Prostate gland (tissue), 2 donors: ENCODE measurements at regions not wholly inside any gene's neighbourhood (a gene's known extent, or its start where the extent isn't known, plus 50 kb on each side); places are given as distances from the start of the nearest gene placed in this dataset.

Experiments used
- DNase-seq: peaks from one replicate; pipeline ENCODE4 v3.0.0-alpha.2; 2019; ENCODE audit warnings: low spot score
- H3K27ac ChIP-seq, 2 donors: fragments of 200-600 bp; sonication (generic); 2 replicates each; pipeline ENCODE4 v1.5.1; 2017 to 2019
- H3K27me3 ChIP-seq: fragments of 200-600 bp; sonication (generic); replicated peaks from 2 replicates; pipeline ENCODE4 v1.5.1; 2019; ENCODE audit not compliant: insufficient read depth
- H3K36me3 ChIP-seq, 2 donors: fragments of 200-600 bp; sonication (generic); 1 replicate in 1 of 2; 2 replicates in 1 of 2; pipeline versions ENCODE4 v1.5.1 to v1.8.1; 2017 to 2019
- H3K4me1 ChIP-seq: fragments of 200-600 bp; sonication (generic); replicated peaks from 2 replicates; pipeline ENCODE4 v1.5.1; 2019
- H3K4me3 ChIP-seq, 2 donors: fragments of 200-600 bp; sonication (generic); 2 replicates each; pipeline ENCODE4 v1.5.1; 2017 to 2019
- H3K9me3 ChIP-seq: fragments of 200-600 bp; sonication (generic); 2 replicates; pipeline ENCODE4 v1.5.1; 2017
- CTCF ChIP-seq, 4 experiments: fragments of 200-600 bp in 2 of 4; fragments of 450-650 bp in 2 of 4; sonication (generic) in 2 of 4; IDR thresholded peaks; 1 replicate in 3 of 4; 2 replicates in 1 of 4; pipeline ENCODE4 v1.5.1; 2016 to 2019; ENCODE audit warnings: antibody characterized with exemption in 4 of 4, mild to moderate bottlenecking in 2 of 4, moderate library complexity in 2 of 4
- POLR2A ChIP-seq: fragments of 450-650 bp; IDR thresholded peaks from one replicate; pipeline ENCODE4 v1.6.1; 2016; ENCODE audit warnings: antibody characterized with exemption, mild to moderate bottlenecking
- POLR2AphosphoS5 ChIP-seq: sonication (generic); formaldehyde crosslinking; IDR thresholded peaks from one replicate; pipeline ENCODE4 v1.6.1; 2017; ENCODE audit warnings: antibody characterized with exemption
- WGBS: methylation state at CpG from one replicate; pipeline ENCODE4 v1.1.5; 2018; 5-methylcytosine and 5-hydroxymethylcytosine counted together
- intact Hi-C: fragments of 100-400 bp; cut with DNase I; formaldehyde crosslinking; loops from one replicate; pipeline ENCODE4 v1.14.2; 2022

- no peak overlapping the region for H3K27ac ChIP-seq
- 76% methylated on average over 2 of the region's 2 CpGs for WGBS
- no peaks in the 10 kb centered on the region for H3K36me3 ChIP-seq
- intact Hi-C loops = no loop called here
- H3K4me3 ChIP-seq = no peak overlapping the region
- H3K27me3 ChIP-seq = no peaks in the 10 kb centered on the region
- TF ChIP-seq POLR2A (no peak), POLR2AphosphoS5 (no peak)
- no peaks in the 10 kb centered on the region for H3K4me1 ChIP-seq
- no peaks in the 10 kb centered on the region for H3K9me3 ChIP-seq
- no peak for DNase-seq
These were observed 189.1 kb upstream of the ALCAM start for GRCh38 chr3:105177576-105177975.

DNA sequence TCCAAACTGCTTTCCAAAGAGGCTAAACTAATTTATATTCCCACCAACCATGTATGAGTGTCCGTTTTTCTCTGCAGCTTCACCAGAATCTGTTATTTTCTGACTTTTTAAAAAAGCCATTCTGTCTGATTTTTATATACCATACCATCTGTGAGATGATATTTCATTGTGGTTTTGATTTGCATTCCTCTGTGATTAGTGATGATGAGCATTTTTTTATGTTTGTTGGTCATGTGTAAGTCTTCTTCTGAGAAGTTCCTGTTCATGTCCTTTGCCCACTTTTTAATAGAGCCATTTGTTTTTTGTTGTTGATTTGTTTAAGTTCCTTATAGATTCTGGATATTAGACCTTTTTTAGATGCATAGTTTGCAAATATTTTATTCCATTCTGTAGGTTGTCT lies 179.4 kb upstream of the ALCAM start:
- intact Hi-C loops = no loop called here
- 92% methylated on average over 1 of the region's 1 CpG for WGBS

GRCh38 chr3:105195260-105195659 lies 171.4 kb upstream of the ALCAM start:
- H3K4me1 ChIP-seq = no peaks in the 10 kb centered on the region
- no peak for DNase-seq
- H3K27ac ChIP-seq = no peak overlapping the region
- H3K9me3 ChIP-seq = no peaks in the 10 kb centered on the region
- no peaks in the 10 kb centered on the region for H3K36me3 ChIP-seq
- H3K27me3 ChIP-seq = no peaks in the 10 kb centered on the region
- intact Hi-C loops = no loop called here
- no peak for TF ChIP-seq POLR2AphosphoS5
- TF ChIP-seq POLR2A = no peak
- TF ChIP-seq CTCF (IDR thresholded peaks at IDR 0.05) = no peak
- H3K4me3 ChIP-seq = no peak overlapping the region

More for the DNA sequence above, 179.4 kb upstream of the ALCAM start:
- DNase-seq = no peak
- Histone ChIP-seq H3K27me3 (no peaks in the 10 kb centered on the region), H3K36me3 (no peaks in the 10 kb centered on the region), H3K9me3 (no peaks in the 10 kb centered on the region), H3K27ac (no peak overlapping the region), H3K4me3 (no peak overlapping the region), H3K4me1 (no peaks in the 10 kb centered on the region)
- TF ChIP-seq POLR2AphosphoS5 (no peak), POLR2A (no peak), CTCF (IDR thresholded peaks at IDR 0.05) (no peak)

DNA sequence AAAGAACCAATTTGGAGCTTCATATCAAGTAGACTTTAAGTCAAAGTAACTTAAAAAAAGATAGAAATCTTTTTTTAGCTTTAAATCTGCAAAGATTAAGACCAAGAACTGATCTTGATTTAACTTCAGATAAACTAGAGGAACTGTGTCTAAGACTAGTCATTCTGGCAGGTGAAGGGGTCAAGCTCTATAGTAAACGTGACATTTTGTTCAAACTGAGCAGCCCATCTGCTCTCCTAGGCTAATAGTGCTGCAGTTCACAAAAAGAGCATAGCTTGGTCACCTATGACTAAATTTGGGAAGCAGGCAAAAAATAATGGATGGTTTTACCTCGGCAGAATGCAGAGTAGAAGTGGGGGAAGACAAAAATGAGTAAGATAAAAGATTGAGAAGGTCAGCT lies 168.8 kb upstream of the ALCAM start:
- intact Hi-C loops = no loop called here
- WGBS = 70% methylated on average over 2 of the region's 2 CpGs

GRCh38 chr3:105199217-105199616 lies 167.5 kb upstream of the ALCAM start:
- WGBS = 96% methylated on average over 3 of the region's 3 CpGs
- Histone ChIP-seq H3K4me1 (no peaks in the 10 kb centered on the region), H3K9me3 (no peaks in the 10 kb centered on the region), H3K27ac (no peak overlapping the region), H3K4me3 (no peak overlapping the region), H3K36me3 (no peaks in the 10 kb centered on the region), H3K27me3 (no peaks in the 10 kb centered on the region)
- TF ChIP-seq POLR2A (no peak), POLR2AphosphoS5 (no peak), CTCF (IDR thresholded peaks at IDR 0.05) (no peak)
- intact Hi-C loops = no loop called here
- no peak for DNase-seq

More for the DNA sequence above, 168.8 kb upstream of the ALCAM start:
- H3K4me1 ChIP-seq = no peaks in the 10 kb centered on the region
- H3K4me3 ChIP-seq = no peak overlapping the region
- no peak for TF ChIP-seq CTCF (IDR thresholded peaks at IDR 0.05)
- no peaks in the 10 kb centered on the region for H3K9me3 ChIP-seq
- DNase-seq = no peak
- H3K27me3 ChIP-seq = no peaks in the 10 kb centered on the region
- H3K27ac ChIP-seq = no peak overlapping the region
- no peaks in the 10 kb centered on the region for H3K36me3 ChIP-seq
